ENCODE measurements at regions not wholly inside any gene's neighbourhood (a gene's known extent, or its start where the extent isn't known, plus 50 kb on each side); places are given as distances from the start of the nearest gene placed in this dataset.

DNA sequence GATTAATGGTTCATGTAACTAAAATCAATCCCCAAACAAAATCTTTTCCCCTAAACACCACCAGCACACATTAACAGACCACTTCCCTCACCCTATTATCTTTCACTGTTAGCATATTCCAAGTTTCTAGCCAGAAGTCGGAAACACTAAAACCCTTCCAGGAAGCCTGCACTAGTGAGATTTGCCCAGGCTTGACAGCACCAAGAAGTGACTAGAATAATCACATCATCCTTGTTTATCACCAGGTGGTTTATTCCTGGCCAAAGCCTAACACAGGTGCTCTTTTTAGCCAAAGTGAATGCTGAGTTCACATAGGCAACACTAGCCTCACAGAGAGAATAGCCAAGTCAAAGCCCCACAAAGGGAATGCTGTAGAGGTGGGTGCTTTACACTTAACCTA, 221.2 kb upstream of the HNRNPA3 start:
- 62 to 70% methylated on average over 1 of the region's 1 CpG for WGBS, 2 donors
- DNase-seq, result no peak
- TF ChIP-seq, protein P1, sequence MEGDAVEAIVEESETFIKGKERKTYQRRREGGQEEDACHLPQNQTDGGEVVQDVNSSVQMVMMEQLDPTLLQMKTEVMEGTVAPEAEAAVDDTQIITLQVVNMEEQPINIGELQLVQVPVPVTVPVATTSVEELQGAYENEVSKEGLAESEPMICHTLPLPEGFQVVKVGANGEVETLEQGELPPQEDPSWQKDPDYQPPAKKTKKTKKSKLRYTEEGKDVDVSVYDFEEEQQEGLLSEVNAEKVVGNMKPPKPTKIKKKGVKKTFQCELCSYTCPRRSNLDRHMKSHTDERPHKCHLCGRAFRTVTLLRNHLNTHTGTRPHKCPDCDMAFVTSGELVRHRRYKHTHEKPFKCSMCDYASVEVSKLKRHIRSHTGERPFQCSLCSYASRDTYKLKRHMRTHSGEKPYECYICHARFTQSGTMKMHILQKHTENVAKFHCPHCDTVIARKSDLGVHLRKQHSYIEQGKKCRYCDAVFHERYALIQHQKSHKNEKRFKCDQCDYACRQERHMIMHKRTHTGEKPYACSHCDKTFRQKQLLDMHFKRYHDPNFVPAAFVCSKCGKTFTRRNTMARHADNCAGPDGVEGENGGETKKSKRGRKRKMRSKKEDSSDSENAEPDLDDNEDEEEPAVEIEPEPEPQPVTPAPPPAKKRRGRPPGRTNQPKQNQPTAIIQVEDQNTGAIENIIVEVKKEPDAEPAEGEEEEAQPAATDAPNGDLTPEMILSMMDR (IDR thresholded peaks at IDR 0.05), result no peak
- intact Hi-C loops (cut with DNase I), result no loop called here
- ATAC-seq, result no peak
- no peaks in the 10 kb centered on the region for H3K9me3 ChIP-seq
- H3K27ac ChIP-seq, result no peak overlapping the region
- H3K4me3 ChIP-seq, result no peak overlapping the region
- H3K36me3 ChIP-seq, result no peaks in the 10 kb centered on the region
- H3K27me3 ChIP-seq, result peaks cover 0 to 13% (median 3%) of the 10 kb centered on the region in 7 donors
- H3K4me1 ChIP-seq, result no peaks in the 10 kb centered on the region

DNA sequence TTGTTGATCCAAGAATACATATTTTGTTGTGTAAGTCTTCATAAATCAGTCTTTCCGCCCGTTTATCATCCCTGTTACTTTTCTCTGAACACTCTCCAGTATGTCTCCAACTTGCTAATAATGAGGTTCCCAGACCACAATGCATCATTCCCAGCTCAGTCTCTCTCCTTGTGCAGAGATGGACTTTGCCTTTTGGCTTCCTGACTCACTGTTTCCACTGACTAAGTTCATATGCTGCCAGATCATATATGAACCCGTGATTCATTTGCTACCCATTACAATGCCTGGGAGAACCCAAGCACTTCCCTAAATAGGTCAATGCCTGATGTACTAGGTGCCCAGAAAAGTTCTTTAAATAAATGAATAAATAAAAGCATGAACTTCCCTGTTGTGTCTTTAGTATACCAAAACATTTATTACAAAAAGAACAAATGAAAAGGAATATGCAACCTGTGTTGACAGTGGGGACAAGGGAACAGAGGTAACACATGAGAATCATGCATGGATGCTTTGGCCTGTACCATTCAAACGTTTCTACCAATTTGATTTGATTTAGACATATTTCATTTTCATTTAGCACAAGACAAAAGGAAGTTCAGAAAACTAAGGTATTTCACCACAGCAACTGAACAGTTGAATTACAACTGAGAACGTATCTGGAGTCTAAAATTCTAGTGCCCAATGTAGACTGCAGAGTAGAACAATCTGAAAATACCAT, 215.4 kb upstream of the HNRNPA3 start:
- ATAC-seq (peak in 2 of 8 donors; percentile 14 to 33), DNase-seq (no peak)
- Histone ChIP-seq H3K27me3 (peaks cover 0 to 4% (median 0%) of the 10 kb centered on the region in 7 donors), H3K9me3 (no peaks in the 10 kb centered on the region), H3K27ac (no peak overlapping the region), H3K36me3 (no peaks in the 10 kb centered on the region), H3K4me1 (peaks cover 0 to 22% (median 0%) of the 10 kb centered on the region in 9 donors), H3K4me3 (no peak overlapping the region)
- 69 to 74% methylated on average over 5 of the region's 5 CpGs for WGBS, 2 donors
- TF ChIP-seq, protein P1 (IDR thresholded peaks at IDR 0.05), result no peak
- intact Hi-C loops (cut with DNase I), result no loop called here

DNA sequence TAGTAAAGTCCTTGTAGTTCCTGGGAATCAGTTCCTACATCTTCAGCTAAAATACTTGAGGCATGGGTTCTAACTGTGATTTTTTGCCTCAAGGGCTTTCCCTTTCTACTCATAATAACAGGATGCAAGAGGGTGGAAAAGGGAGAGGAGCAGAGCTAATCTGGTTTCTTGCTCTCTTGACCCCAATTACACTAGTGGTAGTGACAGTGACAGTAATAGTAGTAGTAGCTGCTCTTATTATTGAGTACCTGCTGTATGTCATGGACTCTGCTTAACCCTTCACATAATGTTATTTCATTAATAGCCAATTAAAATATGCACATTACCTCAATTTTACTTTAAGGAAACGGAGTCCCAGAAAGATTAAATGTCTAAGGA, 214.8 kb upstream of the HNRNPA3 start:
- Histone ChIP-seq H3K27ac (no peak overlapping the region), H3K4me3 (no peak overlapping the region), H3K27me3 (peaks cover 0 to 4% (median 0%) of the 10 kb centered on the region in 7 donors), H3K4me1 (peaks cover 0 to 22% (median 0%) of the 10 kb centered on the region in 9 donors), H3K9me3 (no peaks in the 10 kb centered on the region), H3K36me3 (no peaks in the 10 kb centered on the region)
- WGBS, 2 donors, result 71 to 91% methylated on average over 1 of the region's 1 CpG
- ATAC-seq, result no peak
- intact Hi-C loops (cut with DNase I), result no loop called here
- DNase-seq, result no peak
- TF ChIP-seq, protein P1 (IDR thresholded peaks at IDR 0.05), result no peak

DNA sequence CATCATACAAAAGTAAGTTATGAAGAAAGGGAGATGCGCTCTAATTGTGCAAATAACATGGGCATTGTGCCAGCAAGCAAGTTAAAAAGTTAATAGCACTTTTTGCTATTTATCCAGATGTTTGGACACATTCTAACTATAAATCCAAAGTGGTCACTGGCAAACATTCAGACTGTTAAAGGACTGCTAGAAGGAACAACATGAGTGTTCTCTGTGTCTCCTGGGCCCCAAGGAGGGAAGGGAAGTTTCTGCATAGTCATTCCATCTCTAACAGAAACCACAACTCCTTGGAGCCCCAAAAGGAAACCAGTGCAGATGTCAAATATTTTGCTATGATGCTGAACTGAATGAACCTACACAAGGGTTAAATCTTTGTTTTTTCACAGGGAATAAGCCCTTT, 213.3 kb upstream of the HNRNPA3 start:
- Histone ChIP-seq H3K4me3 (no peak overlapping the region), H3K9me3 (no peaks in the 10 kb centered on the region), H3K27ac (no peak overlapping the region), H3K4me1 (peaks cover 0 to 22% (median 0%) of the 10 kb centered on the region in 9 donors), H3K27me3 (peaks cover 0 to 4% (median 0%) of the 10 kb centered on the region in 7 donors), H3K36me3 (no peaks in the 10 kb centered on the region)
- ATAC-seq, result no peak
- peak in 1 of 2 donors; percentile 5 for DNase-seq
- 75 to 94% methylated on average over 1 of the region's 1 CpG for WGBS, 2 donors
- TF ChIP-seq, protein P1 (IDR thresholded peaks at IDR 0.05), result no peak
- intact Hi-C loops (cut with DNase I), result no loop called here

All from heart right ventricle (tissue), 16 donors.